ENCODE measurements at regions not wholly inside any gene's neighbourhood (a gene's known extent, or its start where the extent isn't known, plus 50 kb on each side); places are given as distances from the start of the nearest gene placed in this dataset.

- TF ChIP-seq CTCF (conservative IDR thresholded peaks at IDR 0.05) (no peak), ZFX (IDR thresholded peaks at IDR 0.05) (no peak)
Observed at GRCh38 chr2:38217401-38218188, 141.6 kb upstream of the CYP1B1 start.

All from C4-2B (cell line).